GM12873 (cell line): ENCODE measurements at regions not wholly inside any gene's neighbourhood (a gene's known extent, or its start where the extent isn't known, plus 50 kb on each side); places are given as distances from the start of the nearest gene placed in this dataset.
A peak's percentile ranks its signal among the peaks of the same experiment; 100 is the strongest.

Source experiments
- TF ChIP-seq, protein P1 (sequence below): IDR thresholded peaks from 2 replicates; pipeline ENCODE4 v1.5.1; 2012; ENCODE audit warnings: low read depth, mild to moderate bottlenecking, moderate library complexity, low read length, control low read depth; ENCODE audit not compliant: insufficient read depth; ENCODE audit errors: missing control alignments

DNA sequence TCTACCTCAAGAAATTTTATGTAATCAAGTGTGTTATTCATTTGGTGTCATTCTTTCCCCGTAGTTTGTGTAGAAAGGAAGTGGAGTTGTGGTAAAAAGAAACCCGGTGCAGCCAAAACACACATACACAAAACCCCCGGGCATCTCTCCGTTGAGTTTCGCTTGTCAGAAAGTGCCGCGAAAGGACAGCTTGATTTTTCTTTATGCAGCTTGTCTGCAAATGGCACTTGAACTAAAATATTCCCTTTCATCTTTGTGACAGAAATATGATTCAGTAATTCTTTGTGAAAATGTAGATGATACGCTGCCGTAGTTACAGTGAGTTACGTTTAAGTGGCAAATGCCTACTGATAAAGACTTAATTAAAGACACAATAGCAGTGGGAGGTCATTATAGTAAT lies 268.8 kb upstream of the SPRED2 start:
- TF ChIP-seq, protein P1, sequence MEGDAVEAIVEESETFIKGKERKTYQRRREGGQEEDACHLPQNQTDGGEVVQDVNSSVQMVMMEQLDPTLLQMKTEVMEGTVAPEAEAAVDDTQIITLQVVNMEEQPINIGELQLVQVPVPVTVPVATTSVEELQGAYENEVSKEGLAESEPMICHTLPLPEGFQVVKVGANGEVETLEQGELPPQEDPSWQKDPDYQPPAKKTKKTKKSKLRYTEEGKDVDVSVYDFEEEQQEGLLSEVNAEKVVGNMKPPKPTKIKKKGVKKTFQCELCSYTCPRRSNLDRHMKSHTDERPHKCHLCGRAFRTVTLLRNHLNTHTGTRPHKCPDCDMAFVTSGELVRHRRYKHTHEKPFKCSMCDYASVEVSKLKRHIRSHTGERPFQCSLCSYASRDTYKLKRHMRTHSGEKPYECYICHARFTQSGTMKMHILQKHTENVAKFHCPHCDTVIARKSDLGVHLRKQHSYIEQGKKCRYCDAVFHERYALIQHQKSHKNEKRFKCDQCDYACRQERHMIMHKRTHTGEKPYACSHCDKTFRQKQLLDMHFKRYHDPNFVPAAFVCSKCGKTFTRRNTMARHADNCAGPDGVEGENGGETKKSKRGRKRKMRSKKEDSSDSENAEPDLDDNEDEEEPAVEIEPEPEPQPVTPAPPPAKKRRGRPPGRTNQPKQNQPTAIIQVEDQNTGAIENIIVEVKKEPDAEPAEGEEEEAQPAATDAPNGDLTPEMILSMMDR: no peak

DNA sequence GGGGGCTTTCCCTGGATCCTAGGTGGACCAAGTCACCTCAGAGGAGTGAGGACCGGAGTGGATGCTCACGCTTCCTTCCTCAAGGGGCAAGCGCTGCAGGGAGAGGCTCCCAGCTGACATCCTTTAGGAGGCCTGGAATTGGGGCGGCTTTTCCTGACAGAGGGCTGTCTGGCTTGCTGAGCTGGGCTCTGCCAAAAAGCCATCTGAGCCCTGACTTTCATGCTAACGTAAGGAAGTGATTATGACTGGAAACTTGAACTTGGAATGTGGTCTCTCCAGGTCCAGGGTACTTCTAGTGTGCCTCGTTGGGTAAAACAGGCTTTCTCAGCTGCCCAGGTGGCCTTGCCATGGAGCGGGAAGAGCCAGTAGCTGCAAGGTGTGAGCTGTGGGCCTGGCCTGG lies 268.3 kb upstream of the SPRED2 start:
- TF ChIP-seq, protein P1: no peak

DNA sequence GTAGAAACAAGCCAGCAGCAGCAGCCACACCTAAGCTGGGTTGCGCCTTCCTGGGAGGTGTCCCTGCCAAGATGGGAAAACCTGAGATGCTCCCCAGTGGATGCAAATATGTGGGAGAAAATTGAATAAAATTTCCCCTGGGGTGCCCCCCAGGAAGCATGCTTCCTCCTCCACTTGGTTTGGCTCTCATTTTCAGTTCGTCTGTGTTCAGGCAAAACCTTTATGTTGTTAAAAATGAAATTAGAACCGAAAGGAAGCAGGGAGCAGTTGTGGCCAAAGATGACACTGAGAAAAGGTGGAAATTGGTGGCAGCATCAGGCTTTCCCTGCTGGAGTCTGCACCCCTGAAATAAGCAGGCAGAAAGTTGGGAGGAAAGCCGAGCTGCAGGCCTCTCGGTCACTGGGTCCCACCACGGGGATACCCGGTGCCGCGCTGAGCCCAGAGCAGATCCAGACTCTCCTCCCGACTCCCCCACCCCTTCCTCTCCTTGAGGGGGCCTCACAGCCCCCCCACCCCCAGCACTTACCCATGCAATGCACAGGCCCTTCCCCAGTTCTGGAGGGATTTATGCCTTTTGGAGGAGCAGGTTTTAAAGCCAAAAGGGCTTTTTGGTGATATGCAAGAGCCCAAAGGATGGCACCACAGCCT lies 267.7 kb upstream of the SPRED2 start:
- TF ChIP-seq, protein P1: no peak

DNA sequence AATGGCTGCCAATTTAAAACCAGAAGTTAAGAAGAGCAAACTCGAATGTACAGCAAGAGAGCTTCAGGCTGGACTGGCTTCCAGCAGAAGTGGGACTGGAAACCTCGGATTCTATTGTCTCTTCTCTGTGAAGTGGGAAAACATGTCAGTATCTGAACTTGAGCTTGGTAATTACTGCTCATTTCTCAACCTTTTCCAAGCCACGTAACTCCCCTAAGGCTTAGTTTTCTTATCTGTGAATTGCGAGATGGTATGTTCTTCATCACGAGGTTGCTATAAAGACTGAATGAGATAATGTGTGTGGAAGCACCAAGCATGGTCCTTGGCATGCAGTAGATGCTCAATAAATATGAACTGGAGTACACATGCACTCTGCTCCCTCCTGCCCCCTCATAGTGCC lies 259.4 kb upstream of the SPRED2 start:
- TF ChIP-seq, protein P1: no peak

DNA sequence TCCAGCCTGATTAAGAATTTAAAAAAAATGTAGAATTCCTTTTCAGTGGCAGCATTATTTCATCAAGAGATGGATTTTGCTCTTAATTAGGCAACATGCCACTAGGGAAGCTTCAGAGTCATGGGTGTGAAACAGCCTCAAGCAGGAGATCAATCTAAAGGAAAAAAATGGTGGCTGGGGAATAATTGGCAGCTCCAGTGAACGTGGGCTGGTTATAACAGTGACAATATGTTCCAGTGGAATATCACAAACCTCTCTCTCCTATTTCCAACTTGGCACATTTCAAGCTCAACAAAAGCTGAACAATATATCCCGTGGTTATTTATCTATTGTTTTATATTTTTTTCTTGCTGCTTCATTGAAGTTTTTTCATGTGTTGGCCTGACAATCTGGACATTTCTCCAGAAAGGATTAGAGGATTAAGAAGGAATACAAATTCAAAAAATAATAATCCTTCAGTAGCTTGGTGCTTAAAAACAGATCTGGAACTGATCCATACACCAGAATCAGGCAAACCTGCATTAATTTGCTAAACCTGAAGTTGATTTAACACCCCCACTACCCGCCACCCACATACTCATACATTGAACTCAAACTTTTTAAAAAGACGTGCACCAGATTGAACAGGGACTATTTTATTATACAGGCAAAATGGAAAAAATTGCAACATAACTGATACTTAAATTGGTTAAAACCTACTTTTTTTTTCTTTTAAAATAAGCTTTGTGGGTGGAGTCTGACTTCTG lies 255.9 kb upstream of the SPRED2 start:
- TF ChIP-seq, protein P1: no peak

DNA sequence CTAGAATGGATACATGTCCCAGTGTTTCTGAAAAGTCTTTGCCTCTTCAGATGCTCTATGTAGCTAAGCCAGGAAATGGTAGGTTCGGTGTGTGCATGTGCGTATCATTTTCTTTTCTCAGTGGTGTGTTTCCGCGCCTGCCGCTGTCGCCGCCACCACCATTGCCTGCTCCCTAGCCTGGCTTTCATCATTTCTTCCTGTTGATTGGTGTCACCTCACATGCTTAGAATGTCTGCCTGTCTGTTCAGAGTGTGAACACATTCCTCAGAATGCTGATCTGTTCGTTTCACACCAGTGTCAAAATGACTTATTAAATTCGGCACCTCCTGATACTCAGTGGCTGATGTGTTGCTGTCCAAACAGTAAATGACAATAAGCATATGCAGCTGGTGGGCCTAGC lies 255.2 kb upstream of the SPRED2 start:
- TF ChIP-seq, protein P1: no peak

DNA sequence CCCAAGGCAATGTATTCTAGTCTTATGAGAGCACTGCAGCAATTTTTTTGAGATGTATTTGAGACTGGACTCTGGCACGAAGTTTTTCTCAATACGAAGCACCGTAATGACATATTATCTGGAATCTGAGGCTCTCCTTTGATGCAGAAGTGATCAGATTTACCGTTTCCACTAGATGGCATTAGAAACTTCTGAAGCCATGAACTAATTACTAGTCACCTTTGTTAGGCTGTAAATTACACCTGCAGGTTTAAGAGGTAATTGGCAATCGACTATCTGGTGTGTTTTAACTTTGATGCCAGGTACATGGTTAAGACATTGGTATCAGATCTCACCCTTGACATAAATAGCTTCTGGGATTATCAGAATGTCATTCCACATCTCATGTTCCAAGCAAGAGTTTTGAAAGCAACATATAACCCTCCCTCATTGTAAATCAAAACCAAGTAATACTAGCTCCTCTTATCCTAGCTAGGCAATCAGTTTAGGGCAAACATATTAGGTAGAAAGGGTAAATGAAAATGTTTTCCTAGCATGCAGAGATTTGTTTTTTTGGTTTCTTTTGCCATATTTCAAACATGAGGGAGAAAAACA lies 254.6 kb upstream of the SPRED2 start:
- TF ChIP-seq, protein P1: peak; percentile 8
